Tibial nerve (tissue), 4 donors: ENCODE measurements at regions not wholly inside any gene's neighbourhood (a gene's known extent, or its start where the extent isn't known, plus 50 kb on each side); places are given as distances from the start of the nearest gene placed in this dataset.

ENCODE experiments used
- DNase-seq, 2 donors: peaks; one replicate each; pipeline ENCODE4 v3.0.0-alpha.2; 2019; ENCODE audit warnings: low spot score in 2 of 2
- H3K27ac ChIP-seq, 4 donors: fragments of 200-600 bp; sonication (generic) in 3 of 4; one replicate each; pipeline ENCODE4 v1.5.1; 2017 to 2019; ENCODE audit warnings: mild to moderate bottlenecking in 1 of 4
- H3K27me3 ChIP-seq, 2 donors: fragments of 200-600 bp; sonication (generic) in 1 of 2; one replicate each; pipeline versions ENCODE4 v1.5.1 to v1.6.0; 2017 to 2019
- H3K36me3 ChIP-seq, 3 donors: fragments of 200-600 bp; sonication (generic); one replicate each; pipeline ENCODE4 v1.5.1; 2018 to 2019
- H3K4me1 ChIP-seq, 4 donors: fragments of 200-600 bp; sonication (generic) in 3 of 4; one replicate each; pipeline ENCODE4 v1.5.1; 2017 to 2019
- H3K4me3 ChIP-seq, 4 donors: fragments of 200-600 bp; sonication (generic) in 3 of 4; one replicate each; pipeline ENCODE4 v1.5.1; 2017 to 2019; ENCODE audit warnings: mild to moderate bottlenecking in 1 of 4, moderate library complexity in 1 of 4
- H3K9me3 ChIP-seq, 4 donors: fragments of 200-600 bp; sonication (generic) in 3 of 4; one replicate each; pipeline ENCODE4 v1.5.1; 2017 to 2019
- EP300 ChIP-seq, 2 donors: sonication (generic); formaldehyde crosslinking; IDR thresholded peaks; one replicate each; pipeline ENCODE4 v1.6.1; 2017; ENCODE audit warnings: antibody characterized with exemption in 2 of 2, mild to moderate bottlenecking in 1 of 2
- POLR2A ChIP-seq, 2 donors: fragments of 450-650 bp; IDR thresholded peaks; one replicate each; pipeline ENCODE4 v1.6.1; 2017; ENCODE audit warnings: antibody characterized with exemption in 2 of 2, mild to moderate bottlenecking in 2 of 2, moderate library complexity in 2 of 2
- WGBS, 2 donors: methylation state at CpG; one replicate each; pipeline ENCODE4 v1.1.5; 2018; 5-methylcytosine and 5-hydroxymethylcytosine counted together
- TF ChIP-seq, protein P1 (sequence below), 5 experiments: fragments of 200-600 bp in 3 of 5; fragments of 450-650 bp in 2 of 5; sonication (generic) in 3 of 5; IDR thresholded peaks; one replicate each; pipeline ENCODE4 v1.5.1; 2016 to 2019; ENCODE audit warnings: antibody characterized with exemption in 5 of 5, mild to moderate bottlenecking in 3 of 5, moderate library complexity in 2 of 5

DNA sequence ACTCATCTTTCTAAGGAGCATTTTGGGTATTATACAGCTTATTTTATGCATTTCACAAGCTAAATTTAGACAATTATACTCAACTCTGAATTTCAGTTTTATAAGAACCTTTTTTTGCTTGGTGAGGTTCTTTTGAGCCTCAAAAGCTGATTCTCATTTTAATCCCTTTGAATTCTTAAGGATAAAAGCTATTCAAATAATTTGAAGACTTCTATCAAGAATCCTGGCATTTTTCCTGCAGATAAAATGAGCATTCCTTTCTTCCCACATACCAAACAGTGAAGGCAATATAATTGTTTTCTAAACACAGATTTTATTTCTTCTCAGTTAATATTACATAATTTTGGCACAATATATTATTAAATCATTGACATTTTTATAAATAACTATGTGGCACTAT is 118.4 kb upstream of the GPM6A start:
- peaks cover 0 to 8% (median 0%) of the 10 kb centered on the region in 4 donors for H3K4me1 ChIP-seq
- H3K4me3 ChIP-seq = no peak overlapping the region
- H3K27ac ChIP-seq = peak overlapping the region in 2 of 4 donors; percentile 14 to 53
- no peaks in the 10 kb centered on the region for H3K9me3 ChIP-seq
- no peaks in the 10 kb centered on the region for H3K36me3 ChIP-seq
- no peaks in the 10 kb centered on the region for H3K27me3 ChIP-seq
- no peak for TF ChIP-seq POLR2A (IDR thresholded peaks at IDR 0.05)
- TF ChIP-seq EP300 (IDR thresholded peaks at IDR 0.05) = no peak
- TF ChIP-seq, protein P1, sequence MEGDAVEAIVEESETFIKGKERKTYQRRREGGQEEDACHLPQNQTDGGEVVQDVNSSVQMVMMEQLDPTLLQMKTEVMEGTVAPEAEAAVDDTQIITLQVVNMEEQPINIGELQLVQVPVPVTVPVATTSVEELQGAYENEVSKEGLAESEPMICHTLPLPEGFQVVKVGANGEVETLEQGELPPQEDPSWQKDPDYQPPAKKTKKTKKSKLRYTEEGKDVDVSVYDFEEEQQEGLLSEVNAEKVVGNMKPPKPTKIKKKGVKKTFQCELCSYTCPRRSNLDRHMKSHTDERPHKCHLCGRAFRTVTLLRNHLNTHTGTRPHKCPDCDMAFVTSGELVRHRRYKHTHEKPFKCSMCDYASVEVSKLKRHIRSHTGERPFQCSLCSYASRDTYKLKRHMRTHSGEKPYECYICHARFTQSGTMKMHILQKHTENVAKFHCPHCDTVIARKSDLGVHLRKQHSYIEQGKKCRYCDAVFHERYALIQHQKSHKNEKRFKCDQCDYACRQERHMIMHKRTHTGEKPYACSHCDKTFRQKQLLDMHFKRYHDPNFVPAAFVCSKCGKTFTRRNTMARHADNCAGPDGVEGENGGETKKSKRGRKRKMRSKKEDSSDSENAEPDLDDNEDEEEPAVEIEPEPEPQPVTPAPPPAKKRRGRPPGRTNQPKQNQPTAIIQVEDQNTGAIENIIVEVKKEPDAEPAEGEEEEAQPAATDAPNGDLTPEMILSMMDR (IDR thresholded peaks at IDR 0.05) = no peak
- DNase-seq = no peak

DNA sequence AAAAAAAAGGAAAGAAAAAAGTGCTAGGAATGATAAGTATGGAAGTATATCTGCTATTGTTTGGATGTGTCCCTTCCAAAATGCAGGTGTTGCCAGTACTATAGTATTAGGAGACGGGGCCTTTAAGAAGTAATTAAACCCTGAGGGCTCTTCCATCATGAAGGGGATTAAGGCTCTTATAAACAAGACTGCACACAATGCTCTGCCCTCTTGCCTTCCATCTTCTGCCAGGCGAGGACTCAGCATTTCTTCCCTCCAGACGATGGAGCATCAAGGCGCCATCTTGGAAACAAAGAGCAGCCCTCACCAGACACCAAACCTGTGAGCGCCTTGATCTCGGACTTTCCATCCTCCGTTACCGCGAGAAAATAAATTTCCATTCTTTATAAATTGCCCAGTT is 120.1 kb upstream of the GPM6A start:
- peaks cover 0 to 8% (median under 1%) of the 10 kb centered on the region in 4 donors for H3K4me1 ChIP-seq
- TF ChIP-seq, protein P1 (IDR thresholded peaks at IDR 0.05) = no peak
- no peak for TF ChIP-seq POLR2A (IDR thresholded peaks at IDR 0.05)
- no peak for TF ChIP-seq EP300 (IDR thresholded peaks at IDR 0.05)
- no peak overlapping the region for H3K4me3 ChIP-seq
- WGBS, 2 donors = 95 to 96% methylated on average over 9 of the region's 9 CpGs
- no peak overlapping the region for H3K27ac ChIP-seq
- H3K36me3 ChIP-seq = no peaks in the 10 kb centered on the region
- H3K27me3 ChIP-seq = no peaks in the 10 kb centered on the region
- H3K9me3 ChIP-seq = no peaks in the 10 kb centered on the region
- DNase-seq = no peak

DNA sequence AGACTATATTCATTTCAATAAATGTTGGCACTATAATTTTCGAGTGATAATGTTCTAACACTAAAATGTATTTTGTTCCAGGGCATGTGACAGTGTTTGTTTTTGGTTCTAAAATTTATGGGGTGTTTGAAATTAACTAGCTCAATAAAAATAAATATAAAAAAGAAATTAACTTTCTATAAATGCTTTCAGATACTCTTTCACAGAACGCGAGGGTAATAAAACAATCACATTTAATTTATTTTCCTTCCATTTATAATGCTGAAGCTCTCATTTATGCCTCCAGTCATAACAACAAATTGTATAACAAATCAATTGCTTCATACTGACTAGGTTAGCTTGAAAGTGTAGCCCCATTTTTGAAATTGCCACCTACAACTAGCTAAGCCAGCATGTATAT is 122.4 kb upstream of the GPM6A start:
- peaks cover 0 to 8% (median 1%) of the 10 kb centered on the region in 4 donors for H3K4me1 ChIP-seq
- no peak overlapping the region for H3K4me3 ChIP-seq
- H3K27ac ChIP-seq = no peak overlapping the region
- TF ChIP-seq EP300 (IDR thresholded peaks at IDR 0.05) (no peak), POLR2A (IDR thresholded peaks at IDR 0.05) (no peak)
- TF ChIP-seq, protein P1 (IDR thresholded peaks at IDR 0.05) = no peak
- no peaks in the 10 kb centered on the region for H3K27me3 ChIP-seq
- H3K36me3 ChIP-seq = no peaks in the 10 kb centered on the region
- no peak for DNase-seq
- WGBS, 2 donors = 84% methylated on average over 3 of the region's 3 CpGs
- H3K9me3 ChIP-seq = no peaks in the 10 kb centered on the region

DNA sequence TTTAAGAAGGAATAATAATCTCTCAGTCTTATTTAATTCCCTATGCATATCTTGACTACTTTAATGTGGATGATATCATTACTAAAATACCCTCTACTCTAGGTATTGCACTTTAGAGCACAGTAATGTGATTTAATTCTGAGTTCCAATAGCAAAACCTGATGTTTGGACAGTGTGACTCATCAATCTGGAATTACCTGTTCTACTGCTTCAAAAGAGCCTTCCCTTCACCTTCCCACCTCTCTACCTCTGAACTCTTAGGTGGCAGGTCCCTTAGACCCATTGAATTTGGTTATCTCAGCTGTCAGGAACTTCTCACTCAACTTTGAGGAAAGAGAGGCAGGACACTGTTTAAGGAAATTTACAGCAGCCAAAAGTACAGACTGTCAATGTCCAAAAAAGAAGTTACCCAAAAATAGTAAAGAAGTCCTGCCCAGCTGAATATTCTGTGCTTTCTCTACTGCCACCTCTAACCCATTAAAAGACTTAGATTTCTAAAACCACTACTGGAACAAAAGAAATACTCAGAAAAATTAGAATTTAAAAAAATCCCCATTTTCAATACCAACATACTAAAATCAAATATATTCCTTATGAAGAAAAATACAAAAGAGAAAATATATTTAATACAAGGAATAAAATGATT is 123.1 kb upstream of the GPM6A start:
- Histone ChIP-seq H3K36me3 (no peaks in the 10 kb centered on the region), H3K9me3 (no peaks in the 10 kb centered on the region), H3K27me3 (no peaks in the 10 kb centered on the region), H3K4me3 (no peak overlapping the region), H3K27ac (no peak overlapping the region), H3K4me1 (peaks cover 0 to 8% (median 1%) of the 10 kb centered on the region in 4 donors)
- TF ChIP-seq POLR2A (IDR thresholded peaks at IDR 0.05) = no peak
- TF ChIP-seq, protein P1 (IDR thresholded peaks at IDR 0.05) = no peak
- no peak for TF ChIP-seq EP300 (IDR thresholded peaks at IDR 0.05)
- DNase-seq = no peak

DNA sequence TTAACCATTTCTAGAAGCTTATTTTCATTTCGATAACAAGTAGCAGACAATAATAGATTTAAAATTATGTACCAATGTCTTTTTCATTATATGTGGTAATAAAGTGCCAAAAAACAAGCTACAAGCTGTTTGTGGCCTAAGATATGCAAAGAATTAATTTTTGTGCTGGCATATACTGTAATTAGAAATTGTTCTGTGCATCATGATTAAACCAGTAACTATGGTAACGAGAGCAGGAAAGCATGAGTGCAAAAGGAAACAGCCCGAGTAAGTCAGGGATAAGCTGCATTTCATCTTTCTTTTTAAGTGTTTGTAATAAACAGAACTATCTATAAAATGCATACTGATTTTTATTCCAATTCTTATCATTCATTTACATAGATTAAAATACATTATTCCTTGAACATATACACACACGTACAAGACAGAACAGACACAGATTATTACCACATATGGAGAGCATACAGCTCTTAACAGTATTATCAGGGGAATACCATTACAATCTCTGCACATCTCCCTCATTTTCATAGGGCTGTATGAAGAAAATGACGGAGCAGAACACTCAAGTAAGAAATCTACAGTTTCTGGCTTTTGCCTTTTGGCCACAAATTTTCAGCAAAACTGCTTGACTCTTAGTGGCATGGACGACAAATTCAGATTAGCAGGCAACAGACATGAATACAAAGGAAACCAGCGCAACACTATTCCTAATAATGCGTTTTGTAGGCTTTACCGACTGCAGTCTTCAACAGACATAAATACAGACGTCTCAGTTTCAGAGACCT is 121.3 kb upstream of the WDR17 start:
- no peaks in the 10 kb centered on the region for H3K27me3 ChIP-seq
- H3K9me3 ChIP-seq = no peaks in the 10 kb centered on the region
- 74 to 75% methylated on average over 10 of the region's 10 CpGs for WGBS, 2 donors
- no peak for TF ChIP-seq POLR2A (IDR thresholded peaks at IDR 0.05)
- no peak for TF ChIP-seq EP300 (IDR thresholded peaks at IDR 0.05)
- TF ChIP-seq, protein P1 (IDR thresholded peaks at IDR 0.05) = no peak
- no peaks in the 10 kb centered on the region for H3K36me3 ChIP-seq
- H3K4me1 ChIP-seq = peaks cover 0 to 5% (median 0%) of the 10 kb centered on the region in 4 donors
- no peak overlapping the region for H3K4me3 ChIP-seq
- no peak overlapping the region for H3K27ac ChIP-seq
- no peak for DNase-seq
